Pancreas (tissue), 10 donors: ENCODE measurements at regions not wholly inside any gene's neighbourhood (a gene's known extent, or its start where the extent isn't known, plus 50 kb on each side); places are given as distances from the start of the nearest gene placed in this dataset.

Experiments used
- ATAC-seq, 4 donors: fragments of 200-7000 bp; cut with Tn5 transposase; one replicate each; pipeline versions ENCODE4 v1.8.0 to v1.9.1; 2020; ENCODE audit warnings: mild to moderate bottlenecking in 4 of 4, moderate library complexity in 4 of 4
- DNase-seq, 6 donors: peaks; one replicate each; pipeline ENCODE4 v3.0.0-alpha.2; 2020
- FAIRE-seq: peaks from 2 replicates; lab custom pipeline; 2012; peaks lifted over from hg19 to GRCh38; lab: Jason Lieb, UNC
- H3K27ac ChIP-seq, 4 donors: fragments of 200-600 bp; sonication (generic); 1 replicate in 3 of 4; 2 replicates in 1 of 4; pipeline versions ENCODE4 v1.5.0 to v1.8.0; 2020
- H3K27me3 ChIP-seq, 4 donors: fragments of 200-600 bp; one replicate each; pipeline ENCODE4 v1.8.0; 2021
- H3K36me3 ChIP-seq, 3 donors: fragments of 200-600 bp; sonication (generic) in 1 of 3; one replicate each; pipeline versions ENCODE4 v1.5.0 to v1.8.0; 2020 to 2021
- H3K4me1 ChIP-seq, 3 donors: fragments of 200-600 bp; one replicate each; pipeline ENCODE4 v1.8.0; 2021
- H3K4me3 ChIP-seq, 4 donors: fragments of 200-600 bp; sonication (generic) in 2 of 4; one replicate each; pipeline versions ENCODE4 v1.5.0 to v1.8.0; 2020 to 2021
- H3K9me3 ChIP-seq, 4 donors: fragments of 200-600 bp; one replicate each; pipeline ENCODE4 v1.8.0; 2021
- CTCF ChIP-seq, 4 donors: fragments of 200-600 bp; sonication (generic) in 3 of 4; IDR thresholded peaks; one replicate each; pipeline versions ENCODE4 v1.5.0 to v1.8.0; 2021; ENCODE audit warnings: antibody characterized with exemption in 4 of 4
- WGBS, 2 donors: extraction: QIAGEN DNeasy Blood & Tissue Kit; methylation state at CpG; one replicate each; pipeline ENCODE4 v1.1.7; 2013; 5-methylcytosine and 5-hydroxymethylcytosine counted together
- intact Hi-C, 3 donors: fragments of 100-400 bp; cut with DNase I; formaldehyde crosslinking; loops; one replicate each; pipeline versions ENCODE4 v1.11.1 to v1.14.2; 2022
- donor health status: healthy with polysubstance abuse.
- donor health status: DM: no; HTN: no; CAD: no; lungs with moderate emphysema.
- donor health status: DM: no; HTN: no; CAD: no.
- donor health status: control.
- donor health status: control.
- donor health status: Bipolar disorder and iron deficiency.
- donor health status: DM: yes; HTN: yes; CAD: no.
- donor health status: DM: no; HTN: no; CAD: no.
- donor health status: DM: no; HTN: no; CAD: no.
- donor health status: DM: yes; HTN: yes; CAD: no.

GRCh38 chr12:71060426-71060825 is 97.4 kb downstream of the TSPAN8 start:
- no peaks in the 10 kb centered on the region for H3K27me3 ChIP-seq
- no peaks in the 10 kb centered on the region for H3K36me3 ChIP-seq
- H3K27ac ChIP-seq: no peak overlapping the region
- intact Hi-C loops: no loop called here
- 87 to 94% methylated on average over 4 of the region's 4 CpGs for WGBS, 2 donors
- DNase-seq (no peak), FAIRE-seq (no peak), ATAC-seq (no peak)
- H3K4me1 ChIP-seq: no peaks in the 10 kb centered on the region
- no peaks in the 10 kb centered on the region for H3K9me3 ChIP-seq
- no peak for TF ChIP-seq CTCF (IDR thresholded peaks at IDR 0.05)
- no peak overlapping the region for H3K4me3 ChIP-seq

- no peak for DNase-seq
- Histone ChIP-seq H3K4me1 (no peaks in the 10 kb centered on the region), H3K36me3 (no peaks in the 10 kb centered on the region), H3K27ac (no peak overlapping the region), H3K9me3 (no peaks in the 10 kb centered on the region), H3K27me3 (no peaks in the 10 kb centered on the region), H3K4me3 (no peak overlapping the region)
- TF ChIP-seq CTCF (IDR thresholded peaks at IDR 0.05): no peak
- intact Hi-C loops: no loop called here
- FAIRE-seq: peak; percentile 39
- whole genome bisulfite sequencing, 2 donors: 67 to 75% methylated on average over 2 of the region's 2 CpGs
- no peak for ATAC-seq
These were observed 100.5 kb downstream of the TSPAN8 start for GRCh38 chr12:71057330-71057729.

GRCh38 chr12:71054551-71054950 is 103.2 kb downstream of the TSPAN8 start:
- no peak for FAIRE-seq
- no peak for TF ChIP-seq CTCF (IDR thresholded peaks at IDR 0.05)
- intact Hi-C loops: no loop called here
- 35 to 37% methylated on average over 2 of the region's 2 CpGs for WGBS, 2 donors
- ATAC-seq: no peak
- H3K9me3 ChIP-seq: no peaks in the 10 kb centered on the region
- H3K4me3 ChIP-seq: no peak overlapping the region
- DNase-seq: no peak
- no peak overlapping the region for H3K27ac ChIP-seq
- no peaks in the 10 kb centered on the region for H3K36me3 ChIP-seq
- no peaks in the 10 kb centered on the region for H3K4me1 ChIP-seq
- H3K27me3 ChIP-seq: no peaks in the 10 kb centered on the region

- Histone ChIP-seq H3K36me3 (no peaks in the 10 kb centered on the region), H3K4me3 (no peak overlapping the region), H3K27ac (peak overlapping the region in 2 of 4 donors; percentile 44 to 67), H3K9me3 (no peaks in the 10 kb centered on the region), H3K27me3 (no peaks in the 10 kb centered on the region), H3K4me1 (peaks cover 0 to 4% (median 0%) of the 10 kb centered on the region in 3 donors)
- FAIRE-seq: no peak
- DNase-seq: no peak
- intact Hi-C loops: no loop called here
- ATAC-seq: peak in 3 of 4 donors; percentile 36 to 72 (median 65)
- TF ChIP-seq CTCF (IDR thresholded peaks at IDR 0.05): no peak
These were observed 111.6 kb downstream of the TSPAN8 start for GRCh38 chr12:71046215-71046614.

- FAIRE-seq (no peak), DNase-seq (no peak), ATAC-seq (peak in 3 of 4 donors; percentile 52 to 73 (median 65))
- Histone ChIP-seq H3K9me3 (no peaks in the 10 kb centered on the region), H3K4me3 (no peak overlapping the region), H3K36me3 (no peaks in the 10 kb centered on the region), H3K4me1 (peaks cover 0 to 4% (median 0%) of the 10 kb centered on the region in 3 donors), H3K27ac (peak overlapping the region in 2 of 4 donors; percentile 44 to 67), H3K27me3 (no peaks in the 10 kb centered on the region)
- intact Hi-C loops: no loop called here
- no peak for TF ChIP-seq CTCF (IDR thresholded peaks at IDR 0.05)
- WGBS, 2 donors: 19 to 65% methylated on average over 1 of the region's 1 CpG
These were observed 112.0 kb downstream of the TSPAN8 start for GRCh38 chr12:71045781-71046180.
